SU-DHL-6 (cell line): ENCODE measurements at regions not wholly inside any gene's neighbourhood (a gene's known extent, or its start where the extent isn't known, plus 50 kb on each side); places are given as distances from the start of the nearest gene placed in this dataset.

Experiments
- CTCF ChIP-seq: fragments of 200-600 bp; sonication (generic); IDR thresholded peaks from one replicate; pipeline ENCODE4 v1.5.1; 2017; ENCODE audit warnings: antibody characterized with exemption, mild to moderate bottlenecking, low read length, moderate library complexity; ENCODE audit not compliant: insufficient read depth, poor library complexity, severe bottlenecking
- EZH2phosphoT487 ChIP-seq: fragments of 200-600 bp; sonication (generic), shearing (Covaris generic); conservative IDR thresholded peaks from 2 replicates; pipeline ENCODE4 v1.6.1; 2018; ENCODE audit warnings: mild to moderate bottlenecking, antibody characterized with exemption, low read length, moderate library complexity, mixed read lengths

- no peak for TF ChIP-seq CTCF
- no peak for TF ChIP-seq EZH2phosphoT487
Observed at GRCh38 chr4:122218762-122219161, 66.6 kb downstream of the BLTP1 start.
